WTC11 (cell line): ENCODE measurements at regions not wholly inside any gene's neighbourhood (a gene's known extent, or its start where the extent isn't known, plus 50 kb on each side); places are given as distances from the start of the nearest gene placed in this dataset.
A peak's percentile ranks its signal among the peaks of the same experiment; 100 is the strongest.

ENCODE experiments used
- ATAC-seq: fragments of 200-7000 bp; cut with Tn5 transposase; 2 replicates; pipeline ENCODE4 v1.10.0; 2021; ENCODE audit warnings: mild to moderate bottlenecking, moderate library complexity
- CTCF ChIA-PET: fragments of 300-600 bp; sonication (Branson Sonifier 250); formaldehyde crosslinking; loops from one replicate; lab custom pipeline; 2021; ENCODE audit warnings: antibody characterized with exemption; lab: Charles Lee
- POLR2A ChIA-PET: fragments of 350-600 bp; sonication (Branson Sonifier 250); formaldehyde crosslinking; loops from one replicate; lab custom pipeline; 2021; ENCODE audit warnings: antibody characterized with exemption; lab: Charles Lee
- DNase-seq: peaks from one replicate; pipeline ENCODE4 v3.0.0; 2021; ENCODE audit warnings: low spot score
- H3K27ac Mint-ChIP-seq: 2 replicates; pipeline ENCODE4 v1.8.0; 2021; ENCODE audit warnings: mixed read lengths
- H3K27me3 Mint-ChIP-seq: 2 replicates; pipeline ENCODE4 v1.8.0; 2021; ENCODE audit warnings: low read depth, mild to moderate bottlenecking, moderate library complexity, mixed read lengths
- H3K36me3 Mint-ChIP-seq: 2 replicates; pipeline ENCODE4 v1.8.0; 2021; ENCODE audit warnings: mixed read lengths
- H3K4me1 Mint-ChIP-seq: 2 replicates; pipeline ENCODE4 v1.8.0; 2022; ENCODE audit warnings: mixed read lengths
- H3K4me3 Mint-ChIP-seq: 2 replicates; pipeline ENCODE4 v1.8.0; 2021; ENCODE audit warnings: mild to moderate bottlenecking, moderate library complexity, mixed read lengths
- H3K9me3 Mint-ChIP-seq: 2 replicates; pipeline ENCODE4 v1.8.0; 2021; ENCODE audit warnings: mixed read lengths
- ETV6 ChIP-seq: sonication (generic); formaldehyde crosslinking; IDR thresholded peaks from 2 replicates; pipeline ENCODE4 v1.8.1; 2022; ENCODE audit warnings: mild to moderate bottlenecking, missing genetic modification reagents
- FOXJ3 ChIP-seq: sonication (generic); formaldehyde crosslinking; IDR thresholded peaks from 2 replicates; pipeline ENCODE4 v1.9.0; 2021; ENCODE audit warnings: missing genetic modification reagents, mild to moderate bottlenecking, borderline replicate concordance
- GRHL2 ChIP-seq: fragments of 250-450 bp; sonication (Bioruptor Pico); IDR thresholded peaks from 2 replicates; pipeline ENCODE4 v1.8.0; 2022; ENCODE audit warnings: mild to moderate bottlenecking, moderate library complexity; ENCODE audit not compliant: insufficient replicate concordance, severe bottlenecking
- GTF2I ChIP-seq: fragments of 250-450 bp; sonication (Bioruptor Pico); conservative IDR thresholded peaks from 2 replicates; pipeline ENCODE4 v1.4.0; 2021; ENCODE audit warnings: mild to moderate bottlenecking
- NR1H2 ChIP-seq: sonication (generic); formaldehyde crosslinking; IDR thresholded peaks from 2 replicates; pipeline ENCODE4 v1.9.0; 2021; ENCODE audit warnings: mild to moderate bottlenecking, moderate library complexity, missing genetic modification reagents
- SOX15 ChIP-seq: fragments of 250-450 bp; sonication (Bioruptor Pico); IDR thresholded peaks from 2 replicates; pipeline ENCODE4 v1.9.0; 2021; ENCODE audit warnings: mild to moderate bottlenecking
- TEAD4 ChIP-seq: sonication (generic); formaldehyde crosslinking; IDR thresholded peaks from 2 replicates; pipeline ENCODE4 v1.8.0; 2022; ENCODE audit warnings: mild to moderate bottlenecking, missing genetic modification reagents
- ZBTB21 ChIP-seq: sonication (generic); formaldehyde crosslinking; IDR thresholded peaks from 2 replicates; pipeline ENCODE4 v1.8.1; 2023; ENCODE audit warnings: mild to moderate bottlenecking, missing genetic modification reagents, borderline replicate concordance
- ZNF121 ChIP-seq: sonication (generic); formaldehyde crosslinking; IDR thresholded peaks from 2 replicates; pipeline ENCODE4 v1.8.0; 2023; ENCODE audit warnings: missing genetic modification reagents
- ZNF232 ChIP-seq: sonication (generic); formaldehyde crosslinking; IDR thresholded peaks from 2 replicates; pipeline ENCODE4 v1.8.0; 2022; ENCODE audit warnings: mild to moderate bottlenecking, missing genetic modification reagents
- ZNF423 ChIP-seq: fragments of 250-450 bp; sonication (Bioruptor Pico); IDR thresholded peaks from 2 replicates; pipeline ENCODE4 v2.1.2; 2022; ENCODE audit warnings: mild to moderate bottlenecking, moderate library complexity
- ZNF671 ChIP-seq: fragments of 250-450 bp; sonication (Bioruptor Pico); IDR thresholded peaks from 2 replicates; pipeline ENCODE4 v1.8.0; 2021; ENCODE audit warnings: mild to moderate bottlenecking
- TF ChIP-seq, protein P1 (sequence below): sonication (generic); formaldehyde crosslinking; IDR thresholded peaks from 2 replicates; pipeline ENCODE4 v1.8.0; 2022; ENCODE audit warnings: mild to moderate bottlenecking, missing genetic modification reagents
- TF ChIP-seq, protein P2 (sequence below): sonication (generic); formaldehyde crosslinking; IDR thresholded peaks from 2 replicates; pipeline ENCODE4 v1.8.1; 2023; ENCODE audit warnings: mild to moderate bottlenecking, missing genetic modification reagents, moderate library complexity
- TF ChIP-seq, protein P3 (sequence below): sonication (generic); formaldehyde crosslinking; IDR thresholded peaks from 2 replicates; pipeline ENCODE4 v1.8.0; 2023; ENCODE audit warnings: mild to moderate bottlenecking, missing genetic modification reagents
- TF ChIP-seq, protein P4 (sequence below): fragments of 250-450 bp; sonication (Bioruptor Pico); IDR thresholded peaks from 2 replicates; pipeline ENCODE4 v1.8.0; 2021; ENCODE audit warnings: mild to moderate bottlenecking
- TF ChIP-seq, protein P5 (sequence below): fragments of 200-600 bp; IDR thresholded peaks from 2 replicates; pipeline ENCODE4 v1.8.0; 2022; ENCODE audit warnings: antibody characterized with exemption
- TF ChIP-seq, protein P6 (sequence below): sonication (generic); formaldehyde crosslinking; IDR thresholded peaks from 2 replicates; pipeline ENCODE4 v1.8.0; 2023; ENCODE audit warnings: missing genetic modification reagents
- TF ChIP-seq, protein P7 (sequence below): sonication (generic); formaldehyde crosslinking; conservative IDR thresholded peaks from 2 replicates; pipeline ENCODE4 v1.8.1; 2023; ENCODE audit warnings: mild to moderate bottlenecking, low read depth, missing genetic modification reagents, moderate library complexity
- TF ChIP-seq, protein P8 (sequence below): sonication (generic); formaldehyde crosslinking; IDR thresholded peaks from 2 replicates; pipeline ENCODE4 v1.8.0; 2022; ENCODE audit warnings: mild to moderate bottlenecking, missing genetic modification reagents
- TF ChIP-seq, protein P9 (sequence below): sonication (generic); formaldehyde crosslinking; IDR thresholded peaks from 2 replicates; pipeline ENCODE4 v1.8.1; 2022; ENCODE audit warnings: missing genetic modification reagents, borderline replicate concordance

DNA sequence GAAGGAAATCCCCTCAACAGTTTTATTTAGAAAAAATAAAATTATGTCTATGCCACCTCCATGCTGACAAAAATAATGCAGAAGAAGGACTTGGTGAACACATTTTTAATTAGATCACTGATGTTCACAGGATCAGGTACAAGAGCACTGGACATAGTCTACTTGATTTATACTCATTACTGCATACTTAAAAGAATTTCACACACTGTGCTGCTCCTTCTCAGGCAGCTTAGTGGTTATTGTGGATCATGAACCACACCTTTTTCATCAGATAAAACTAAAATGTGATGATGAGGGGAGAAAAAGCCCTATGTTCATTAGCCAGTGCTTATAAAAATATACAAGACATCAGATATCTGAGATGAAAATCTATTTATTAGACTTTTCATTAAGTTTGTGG lies 103.3 kb upstream of the DPH5 start:
- Mint-ChIP-seq H3K9me3 (no peaks in the 10 kb centered on the region), H3K4me1 (peaks cover 14% of the 10 kb centered on the region), H3K27ac (no peak overlapping the region), H3K4me3 (no peak overlapping the region), H3K36me3 (no peaks in the 10 kb centered on the region), H3K27me3 (no peaks in the 10 kb centered on the region)
- POLR2A ChIA-PET: no interaction called here
- no peak for DNase-seq
- CTCF ChIA-PET: interaction anchor here (1.1 to 1.2 kb wide), 3 partner anchors 9 to 160 kb away, joined by 3 to 4 read pairs (median 4); no protein-coding TSS in a partner anchor
- ATAC-seq: no peak
- TF ChIP-seq NR1H2 (CRISPR knock-in tag) (no peak), FOXJ3 (CRISPR knock-in tag) (no peak), GTF2I (CRISPR knock-in tag) (no peak), ZNF232 (no peak), SOX15 (CRISPR knock-in tag) (no peak)
- TF ChIP-seq, protein P1, sequence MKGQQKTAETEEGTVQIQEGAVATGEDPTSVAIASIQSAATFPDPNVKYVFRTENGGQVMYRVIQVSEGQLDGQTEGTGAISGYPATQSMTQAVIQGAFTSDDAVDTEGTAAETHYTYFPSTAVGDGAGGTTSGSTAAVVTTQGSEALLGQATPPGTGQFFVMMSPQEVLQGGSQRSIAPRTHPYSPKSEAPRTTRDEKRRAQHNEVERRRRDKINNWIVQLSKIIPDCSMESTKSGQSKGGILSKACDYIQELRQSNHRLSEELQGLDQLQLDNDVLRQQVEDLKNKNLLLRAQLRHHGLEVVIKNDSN (CRISPR knock-in tag): no peak
- TF ChIP-seq, protein P2, sequence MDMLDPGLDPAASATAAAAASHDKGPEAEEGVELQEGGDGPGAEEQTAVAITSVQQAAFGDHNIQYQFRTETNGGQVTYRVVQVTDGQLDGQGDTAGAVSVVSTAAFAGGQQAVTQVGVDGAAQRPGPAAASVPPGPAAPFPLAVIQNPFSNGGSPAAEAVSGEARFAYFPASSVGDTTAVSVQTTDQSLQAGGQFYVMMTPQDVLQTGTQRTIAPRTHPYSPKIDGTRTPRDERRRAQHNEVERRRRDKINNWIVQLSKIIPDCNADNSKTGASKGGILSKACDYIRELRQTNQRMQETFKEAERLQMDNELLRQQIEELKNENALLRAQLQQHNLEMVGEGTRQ (CRISPR knock-in tag): no peak
- TF ChIP-seq, protein P3, sequence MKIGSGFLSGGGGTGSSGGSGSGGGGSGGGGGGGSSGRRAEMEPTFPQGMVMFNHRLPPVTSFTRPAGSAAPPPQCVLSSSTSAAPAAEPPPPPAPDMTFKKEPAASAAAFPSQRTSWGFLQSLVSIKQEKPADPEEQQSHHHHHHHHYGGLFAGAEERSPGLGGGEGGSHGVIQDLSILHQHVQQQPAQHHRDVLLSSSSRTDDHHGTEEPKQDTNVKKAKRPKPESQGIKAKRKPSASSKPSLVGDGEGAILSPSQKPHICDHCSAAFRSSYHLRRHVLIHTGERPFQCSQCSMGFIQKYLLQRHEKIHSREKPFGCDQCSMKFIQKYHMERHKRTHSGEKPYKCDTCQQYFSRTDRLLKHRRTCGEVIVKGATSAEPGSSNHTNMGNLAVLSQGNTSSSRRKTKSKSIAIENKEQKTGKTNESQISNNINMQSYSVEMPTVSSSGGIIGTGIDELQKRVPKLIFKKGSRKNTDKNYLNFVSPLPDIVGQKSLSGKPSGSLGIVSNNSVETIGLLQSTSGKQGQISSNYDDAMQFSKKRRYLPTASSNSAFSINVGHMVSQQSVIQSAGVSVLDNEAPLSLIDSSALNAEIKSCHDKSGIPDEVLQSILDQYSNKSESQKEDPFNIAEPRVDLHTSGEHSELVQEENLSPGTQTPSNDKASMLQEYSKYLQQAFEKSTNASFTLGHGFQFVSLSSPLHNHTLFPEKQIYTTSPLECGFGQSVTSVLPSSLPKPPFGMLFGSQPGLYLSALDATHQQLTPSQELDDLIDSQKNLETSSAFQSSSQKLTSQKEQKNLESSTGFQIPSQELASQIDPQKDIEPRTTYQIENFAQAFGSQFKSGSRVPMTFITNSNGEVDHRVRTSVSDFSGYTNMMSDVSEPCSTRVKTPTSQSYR (CRISPR knock-in tag): no peak
- TF ChIP-seq, protein P4, sequence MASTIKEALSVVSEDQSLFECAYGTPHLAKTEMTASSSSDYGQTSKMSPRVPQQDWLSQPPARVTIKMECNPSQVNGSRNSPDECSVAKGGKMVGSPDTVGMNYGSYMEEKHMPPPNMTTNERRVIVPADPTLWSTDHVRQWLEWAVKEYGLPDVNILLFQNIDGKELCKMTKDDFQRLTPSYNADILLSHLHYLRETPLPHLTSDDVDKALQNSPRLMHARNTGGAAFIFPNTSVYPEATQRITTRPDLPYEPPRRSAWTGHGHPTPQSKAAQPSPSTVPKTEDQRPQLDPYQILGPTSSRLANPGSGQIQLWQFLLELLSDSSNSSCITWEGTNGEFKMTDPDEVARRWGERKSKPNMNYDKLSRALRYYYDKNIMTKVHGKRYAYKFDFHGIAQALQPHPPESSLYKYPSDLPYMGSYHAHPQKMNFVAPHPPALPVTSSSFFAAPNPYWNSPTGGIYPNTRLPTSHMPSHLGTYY: no peak
- TF ChIP-seq, protein P5, sequence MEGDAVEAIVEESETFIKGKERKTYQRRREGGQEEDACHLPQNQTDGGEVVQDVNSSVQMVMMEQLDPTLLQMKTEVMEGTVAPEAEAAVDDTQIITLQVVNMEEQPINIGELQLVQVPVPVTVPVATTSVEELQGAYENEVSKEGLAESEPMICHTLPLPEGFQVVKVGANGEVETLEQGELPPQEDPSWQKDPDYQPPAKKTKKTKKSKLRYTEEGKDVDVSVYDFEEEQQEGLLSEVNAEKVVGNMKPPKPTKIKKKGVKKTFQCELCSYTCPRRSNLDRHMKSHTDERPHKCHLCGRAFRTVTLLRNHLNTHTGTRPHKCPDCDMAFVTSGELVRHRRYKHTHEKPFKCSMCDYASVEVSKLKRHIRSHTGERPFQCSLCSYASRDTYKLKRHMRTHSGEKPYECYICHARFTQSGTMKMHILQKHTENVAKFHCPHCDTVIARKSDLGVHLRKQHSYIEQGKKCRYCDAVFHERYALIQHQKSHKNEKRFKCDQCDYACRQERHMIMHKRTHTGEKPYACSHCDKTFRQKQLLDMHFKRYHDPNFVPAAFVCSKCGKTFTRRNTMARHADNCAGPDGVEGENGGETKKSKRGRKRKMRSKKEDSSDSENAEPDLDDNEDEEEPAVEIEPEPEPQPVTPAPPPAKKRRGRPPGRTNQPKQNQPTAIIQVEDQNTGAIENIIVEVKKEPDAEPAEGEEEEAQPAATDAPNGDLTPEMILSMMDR: no peak
- TF ChIP-seq, protein P6, sequence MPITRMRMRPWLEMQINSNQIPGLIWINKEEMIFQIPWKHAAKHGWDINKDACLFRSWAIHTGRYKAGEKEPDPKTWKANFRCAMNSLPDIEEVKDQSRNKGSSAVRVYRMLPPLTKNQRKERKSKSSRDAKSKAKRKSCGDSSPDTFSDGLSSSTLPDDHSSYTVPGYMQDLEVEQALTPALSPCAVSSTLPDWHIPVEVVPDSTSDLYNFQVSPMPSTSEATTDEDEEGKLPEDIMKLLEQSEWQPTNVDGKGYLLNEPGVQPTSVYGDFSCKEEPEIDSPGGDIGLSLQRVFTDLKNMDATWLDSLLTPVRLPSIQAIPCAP (CRISPR knock-in tag): no peak
- TF ChIP-seq, protein P7, sequence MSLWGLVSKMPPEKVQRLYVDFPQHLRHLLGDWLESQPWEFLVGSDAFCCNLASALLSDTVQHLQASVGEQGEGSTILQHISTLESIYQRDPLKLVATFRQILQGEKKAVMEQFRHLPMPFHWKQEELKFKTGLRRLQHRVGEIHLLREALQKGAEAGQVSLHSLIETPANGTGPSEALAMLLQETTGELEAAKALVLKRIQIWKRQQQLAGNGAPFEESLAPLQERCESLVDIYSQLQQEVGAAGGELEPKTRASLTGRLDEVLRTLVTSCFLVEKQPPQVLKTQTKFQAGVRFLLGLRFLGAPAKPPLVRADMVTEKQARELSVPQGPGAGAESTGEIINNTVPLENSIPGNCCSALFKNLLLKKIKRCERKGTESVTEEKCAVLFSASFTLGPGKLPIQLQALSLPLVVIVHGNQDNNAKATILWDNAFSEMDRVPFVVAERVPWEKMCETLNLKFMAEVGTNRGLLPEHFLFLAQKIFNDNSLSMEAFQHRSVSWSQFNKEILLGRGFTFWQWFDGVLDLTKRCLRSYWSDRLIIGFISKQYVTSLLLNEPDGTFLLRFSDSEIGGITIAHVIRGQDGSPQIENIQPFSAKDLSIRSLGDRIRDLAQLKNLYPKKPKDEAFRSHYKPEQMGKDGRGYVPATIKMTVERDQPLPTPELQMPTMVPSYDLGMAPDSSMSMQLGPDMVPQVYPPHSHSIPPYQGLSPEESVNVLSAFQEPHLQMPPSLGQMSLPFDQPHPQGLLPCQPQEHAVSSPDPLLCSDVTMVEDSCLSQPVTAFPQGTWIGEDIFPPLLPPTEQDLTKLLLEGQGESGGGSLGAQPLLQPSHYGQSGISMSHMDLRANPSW (CRISPR knock-in tag): no peak

DNA sequence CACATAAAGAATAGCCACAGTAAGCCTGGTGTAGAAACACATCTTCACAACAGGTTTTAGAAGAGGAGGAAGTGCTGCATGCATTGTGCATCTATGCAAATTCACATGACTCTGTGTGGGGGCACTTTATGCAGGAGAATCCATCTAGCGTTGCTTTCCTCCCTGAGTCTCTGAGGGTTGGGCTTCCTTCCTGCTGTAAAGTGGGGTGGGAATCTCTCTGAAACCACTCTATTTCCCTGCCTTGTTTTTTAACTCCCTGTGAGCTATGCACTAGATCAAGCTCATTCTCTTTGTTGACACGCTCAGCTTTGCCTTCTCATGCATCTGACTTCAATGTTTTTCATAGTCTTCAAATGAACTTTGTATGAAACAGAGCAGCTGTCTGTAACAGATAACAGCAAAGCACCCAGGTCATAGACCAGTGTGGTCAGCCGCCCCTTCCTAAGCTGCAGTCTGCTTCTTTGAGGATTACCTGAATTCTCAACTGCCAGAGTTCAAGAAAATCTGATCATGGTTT lies 102.7 kb upstream of the DPH5 start:
- ATAC-seq (peak; percentile 92), DNase-seq (no peak)
- H3K9me3 Mint-ChIP-seq: no peaks in the 10 kb centered on the region
- ChIA-PET POLR2A (no interaction called here), CTCF (interaction anchor here (1.1 to 1.2 kb wide), 3 partner anchors 9 to 160 kb away, joined by 3 to 4 read pairs (median 4); no protein-coding TSS in a partner anchor)
- no peaks in the 10 kb centered on the region for H3K27me3 Mint-ChIP-seq
- peaks cover 14% of the 10 kb centered on the region for H3K4me1 Mint-ChIP-seq
- peak overlapping the region; percentile 48 for H3K27ac Mint-ChIP-seq
- no peaks in the 10 kb centered on the region for H3K36me3 Mint-ChIP-seq
- H3K4me3 Mint-ChIP-seq: no peak overlapping the region
- TF ChIP-seq ZBTB21 (CRISPR knock-in tag) (no peak), ZNF671 (CRISPR knock-in tag) (no peak), TEAD4 (no peak), ZNF423 (no peak), ZNF121 (CRISPR knock-in tag) (no peak), ETV6 (no peak), SOX15 (CRISPR knock-in tag) (no peak), GRHL2 (no peak)
- TF ChIP-seq, protein P8, sequence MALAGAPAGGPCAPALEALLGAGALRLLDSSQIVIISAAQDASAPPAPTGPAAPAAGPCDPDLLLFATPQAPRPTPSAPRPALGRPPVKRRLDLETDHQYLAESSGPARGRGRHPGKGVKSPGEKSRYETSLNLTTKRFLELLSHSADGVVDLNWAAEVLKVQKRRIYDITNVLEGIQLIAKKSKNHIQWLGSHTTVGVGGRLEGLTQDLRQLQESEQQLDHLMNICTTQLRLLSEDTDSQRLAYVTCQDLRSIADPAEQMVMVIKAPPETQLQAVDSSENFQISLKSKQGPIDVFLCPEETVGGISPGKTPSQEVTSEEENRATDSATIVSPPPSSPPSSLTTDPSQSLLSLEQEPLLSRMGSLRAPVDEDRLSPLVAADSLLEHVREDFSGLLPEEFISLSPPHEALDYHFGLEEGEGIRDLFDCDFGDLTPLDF (CRISPR knock-in tag): no peak
- TF ChIP-seq, protein P9, sequence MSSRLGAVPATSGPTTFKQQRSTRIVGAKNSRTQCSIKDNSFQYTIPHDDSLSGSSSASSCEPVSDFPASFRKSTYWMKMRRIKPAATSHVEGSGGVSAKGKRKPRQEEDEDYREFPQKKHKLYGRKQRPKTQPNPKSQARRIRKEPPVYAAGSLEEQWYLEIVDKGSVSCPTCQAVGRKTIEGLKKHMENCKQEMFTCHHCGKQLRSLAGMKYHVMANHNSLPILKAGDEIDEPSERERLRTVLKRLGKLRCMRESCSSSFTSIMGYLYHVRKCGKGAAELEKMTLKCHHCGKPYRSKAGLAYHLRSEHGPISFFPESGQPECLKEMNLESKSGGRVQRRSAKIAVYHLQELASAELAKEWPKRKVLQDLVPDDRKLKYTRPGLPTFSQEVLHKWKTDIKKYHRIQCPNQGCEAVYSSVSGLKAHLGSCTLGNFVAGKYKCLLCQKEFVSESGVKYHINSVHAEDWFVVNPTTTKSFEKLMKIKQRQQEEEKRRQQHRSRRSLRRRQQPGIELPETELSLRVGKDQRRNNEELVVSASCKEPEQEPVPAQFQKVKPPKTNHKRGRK (CRISPR knock-in tag): no peak
